Breast epithelium (tissue), 4 donors: ENCODE measurements at regions not wholly inside any gene's neighbourhood (a gene's known extent, or its start where the extent isn't known, plus 50 kb on each side); places are given as distances from the start of the nearest gene placed in this dataset.

Experiments used
- DNase-seq, 2 donors: peaks; one replicate each; pipeline ENCODE4 v3.0.0-alpha.2; 2019; ENCODE audit warnings: low spot score in 2 of 2
- H3K27ac ChIP-seq, 2 donors: fragments of 200-600 bp; sonication (generic) in 1 of 2; one replicate each; pipeline ENCODE4 v1.5.1; 2016 to 2019; ENCODE audit warnings: mild to moderate bottlenecking in 1 of 2
- H3K27me3 ChIP-seq, 2 donors: fragments of 200-600 bp; sonication (generic) in 1 of 2; one replicate each; pipeline versions ENCODE4 v1.5.1 to v1.6.0; 2017 to 2019; ENCODE audit warnings: control low read depth in 1 of 2, mild to moderate bottlenecking in 1 of 2
- H3K36me3 ChIP-seq: fragments of 200-600 bp; one replicate; pipeline ENCODE4 v1.5.1; 2019
- H3K4me1 ChIP-seq, 2 donors: fragments of 200-600 bp; sonication (generic); one replicate each; pipeline ENCODE4 v1.5.1; 2016 to 2019; ENCODE audit warnings: control low read depth in 1 of 2
- H3K4me3 ChIP-seq, 3 donors: fragments of 200-600 bp; sonication (generic); 1 replicate in 2 of 3; 2 replicates in 1 of 3; pipeline ENCODE4 v1.5.1; 2016 to 2019; ENCODE audit warnings: mild to moderate bottlenecking in 3 of 3, moderate library complexity in 2 of 3
- H3K9me3 ChIP-seq, 2 donors: fragments of 200-600 bp; sonication (generic) in 1 of 2; one replicate each; pipeline ENCODE4 v1.5.1; 2016 to 2019; ENCODE audit warnings: control low read depth in 1 of 2
- POLR2A ChIP-seq: fragments of 450-650 bp; IDR thresholded peaks from one replicate; pipeline ENCODE4 v1.6.1; 2016; ENCODE audit warnings: antibody characterized with exemption, mild to moderate bottlenecking, moderate library complexity
- POLR2AphosphoS5 ChIP-seq, 3 donors: sonication (generic); formaldehyde crosslinking; IDR thresholded peaks; one replicate each; pipeline ENCODE4 v1.6.1; 2017; ENCODE audit warnings: antibody characterized with exemption in 3 of 3
- intact Hi-C: fragments of 100-400 bp; cut with DNase I; formaldehyde crosslinking; loops from one replicate; pipeline ENCODE4 v1.15.1; 2023; ENCODE audit warnings: low total_unique reads
- TF ChIP-seq, protein P1 (sequence below), 3 donors: fragments of 450-650 bp; IDR thresholded peaks; one replicate each; pipeline ENCODE4 v1.5.1; 2016 to 2017; ENCODE audit warnings: antibody characterized with exemption in 3 of 3, mild to moderate bottlenecking in 3 of 3, moderate library complexity in 3 of 3

DNA sequence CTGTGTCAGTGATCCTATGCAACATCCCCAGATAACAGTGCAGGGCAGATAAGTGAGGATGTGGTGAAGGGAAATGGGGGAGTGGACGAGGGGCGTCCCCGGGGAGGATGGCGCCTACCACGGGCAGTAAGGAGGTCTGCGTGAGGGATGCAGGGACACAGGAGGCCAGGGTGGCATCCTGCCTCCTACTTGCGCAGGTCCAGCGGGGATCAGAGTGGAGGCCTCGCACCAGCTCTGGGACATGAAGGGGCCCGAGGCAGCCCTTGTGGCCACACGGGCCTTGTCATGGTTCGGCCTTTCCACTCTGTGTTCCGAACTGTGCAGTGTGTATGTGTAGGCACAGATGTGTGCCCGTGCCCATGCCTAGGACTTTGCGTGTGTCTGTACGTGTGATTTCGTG is 1227.5 kb downstream of the BRD1 start:
- intact Hi-C loops = no loop called here
- no peak for DNase-seq
- Histone ChIP-seq H3K4me1 (no peaks in the 10 kb centered on the region), H3K9me3 (peaks cover 0 to 8% of the 10 kb centered on the region in 2 donors), H3K27ac (no peak overlapping the region), H3K27me3 (no peaks in the 10 kb centered on the region), H3K4me3 (no peak overlapping the region), H3K36me3 (no peaks in the 10 kb centered on the region)
- TF ChIP-seq, protein P1, sequence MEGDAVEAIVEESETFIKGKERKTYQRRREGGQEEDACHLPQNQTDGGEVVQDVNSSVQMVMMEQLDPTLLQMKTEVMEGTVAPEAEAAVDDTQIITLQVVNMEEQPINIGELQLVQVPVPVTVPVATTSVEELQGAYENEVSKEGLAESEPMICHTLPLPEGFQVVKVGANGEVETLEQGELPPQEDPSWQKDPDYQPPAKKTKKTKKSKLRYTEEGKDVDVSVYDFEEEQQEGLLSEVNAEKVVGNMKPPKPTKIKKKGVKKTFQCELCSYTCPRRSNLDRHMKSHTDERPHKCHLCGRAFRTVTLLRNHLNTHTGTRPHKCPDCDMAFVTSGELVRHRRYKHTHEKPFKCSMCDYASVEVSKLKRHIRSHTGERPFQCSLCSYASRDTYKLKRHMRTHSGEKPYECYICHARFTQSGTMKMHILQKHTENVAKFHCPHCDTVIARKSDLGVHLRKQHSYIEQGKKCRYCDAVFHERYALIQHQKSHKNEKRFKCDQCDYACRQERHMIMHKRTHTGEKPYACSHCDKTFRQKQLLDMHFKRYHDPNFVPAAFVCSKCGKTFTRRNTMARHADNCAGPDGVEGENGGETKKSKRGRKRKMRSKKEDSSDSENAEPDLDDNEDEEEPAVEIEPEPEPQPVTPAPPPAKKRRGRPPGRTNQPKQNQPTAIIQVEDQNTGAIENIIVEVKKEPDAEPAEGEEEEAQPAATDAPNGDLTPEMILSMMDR (IDR thresholded peaks at IDR 0.05) = no peak
- TF ChIP-seq POLR2AphosphoS5 (IDR thresholded peaks at IDR 0.05) = no peak
- TF ChIP-seq POLR2A = no peak

DNA sequence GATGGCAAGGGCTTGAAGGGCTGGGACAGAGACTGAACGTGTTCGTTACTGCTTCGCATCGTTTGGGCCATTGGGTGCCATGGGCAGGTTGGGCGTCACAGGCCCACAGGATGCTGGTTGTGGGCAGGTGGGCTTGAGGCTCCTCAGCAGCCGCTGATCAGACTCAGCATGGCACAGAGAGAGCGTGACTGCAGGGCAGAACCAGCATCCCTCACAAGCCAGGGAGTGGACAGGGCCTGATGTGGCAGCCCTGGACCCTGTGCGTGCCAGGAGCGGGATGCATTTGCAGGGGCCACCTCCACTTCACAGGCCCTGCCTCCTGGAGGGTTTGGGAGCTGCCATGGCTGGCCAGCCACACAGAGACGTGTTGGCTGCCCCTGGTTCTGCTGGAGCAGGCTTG is 1228.3 kb downstream of the BRD1 start:
- Histone ChIP-seq H3K4me1 (no peaks in the 10 kb centered on the region), H3K27ac (no peak overlapping the region), H3K4me3 (no peak overlapping the region), H3K36me3 (no peaks in the 10 kb centered on the region), H3K27me3 (peaks cover 0 to 6% of the 10 kb centered on the region in 2 donors), H3K9me3 (peaks cover 0 to 8% of the 10 kb centered on the region in 2 donors)
- intact Hi-C loops = no loop called here
- DNase-seq = no peak
- no peak for TF ChIP-seq POLR2A
- TF ChIP-seq, protein P1 (IDR thresholded peaks at IDR 0.05) = no peak
- no peak for TF ChIP-seq POLR2AphosphoS5 (IDR thresholded peaks at IDR 0.05)

DNA sequence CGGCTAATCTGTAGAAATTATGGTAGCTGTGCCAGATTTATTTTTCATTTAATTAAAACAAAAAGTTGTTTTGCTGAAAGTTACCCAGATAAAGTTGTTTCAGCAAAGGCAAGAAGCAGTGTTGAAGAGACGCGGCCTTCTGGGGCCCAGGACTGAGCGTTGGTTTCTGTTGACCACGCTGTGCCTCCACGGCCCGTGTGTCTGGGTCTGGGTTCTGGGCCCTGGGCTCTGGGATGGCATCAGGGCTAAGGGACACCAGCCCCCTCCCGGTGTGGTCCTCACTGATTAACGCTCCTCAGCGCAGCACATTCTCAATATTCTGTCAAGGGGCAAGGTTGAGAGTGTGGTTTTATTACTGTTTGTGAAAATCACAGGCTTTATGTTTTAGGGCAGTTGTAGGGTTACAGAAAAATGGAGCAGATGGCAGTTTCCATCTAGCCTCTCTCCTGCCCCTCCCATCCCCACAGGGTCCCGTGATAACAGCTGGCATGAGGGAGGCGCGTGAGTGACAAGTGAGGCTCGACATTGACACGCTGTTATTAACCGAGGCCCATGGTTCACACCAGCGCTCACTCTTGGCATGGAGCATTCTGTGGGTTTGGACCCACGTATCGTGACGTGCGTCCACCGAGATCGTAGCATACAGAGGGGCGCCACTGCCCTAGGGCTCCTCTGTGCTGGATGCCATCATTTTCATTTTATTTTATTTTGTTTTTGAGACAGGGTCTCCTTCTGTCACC is 1231.4 kb downstream of the BRD1 start:
- DNase-seq = no peak
- Histone ChIP-seq H3K9me3 (peaks cover 0 to 8% of the 10 kb centered on the region in 2 donors), H3K36me3 (no peaks in the 10 kb centered on the region), H3K27ac (no peak overlapping the region), H3K27me3 (peaks cover 0 to 10% of the 10 kb centered on the region in 2 donors), H3K4me1 (no peaks in the 10 kb centered on the region), H3K4me3 (no peak overlapping the region)
- intact Hi-C loops = no loop called here
- TF ChIP-seq POLR2AphosphoS5 (IDR thresholded peaks at IDR 0.05) (no peak), POLR2A (no peak)
- TF ChIP-seq, protein P1 (IDR thresholded peaks at IDR 0.05) = no peak

DNA sequence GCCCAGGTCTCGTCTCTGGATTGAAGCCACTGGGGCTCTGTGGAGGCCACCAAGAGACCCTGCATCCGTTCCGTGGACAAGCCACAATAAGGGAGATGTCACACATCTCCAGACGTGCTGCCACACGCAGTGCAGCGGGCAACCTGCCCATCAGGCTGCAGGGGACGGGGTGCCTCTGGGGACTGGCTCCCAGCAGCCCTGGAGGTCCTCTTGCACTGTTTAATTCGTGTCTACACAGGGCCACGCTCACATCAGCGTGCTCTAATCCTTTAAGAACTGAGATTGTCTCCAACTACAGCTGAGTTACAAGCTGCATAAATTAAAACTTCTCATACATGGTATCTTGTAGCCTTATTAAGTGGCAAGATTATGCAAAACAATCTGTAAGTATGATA is 1232.2 kb downstream of the BRD1 start:
- Histone ChIP-seq H3K27me3 (peaks cover 0 to 10% of the 10 kb centered on the region in 2 donors), H3K9me3 (peaks cover 0 to 8% of the 10 kb centered on the region in 2 donors), H3K36me3 (no peaks in the 10 kb centered on the region), H3K4me1 (no peaks in the 10 kb centered on the region), H3K27ac (no peak overlapping the region), H3K4me3 (no peak overlapping the region)
- no peak for DNase-seq
- no peak for TF ChIP-seq POLR2AphosphoS5 (IDR thresholded peaks at IDR 0.05)
- TF ChIP-seq POLR2A = no peak
- TF ChIP-seq, protein P1 (IDR thresholded peaks at IDR 0.05) = no peak
- intact Hi-C loops = no loop called here

- no peak for TF ChIP-seq POLR2A
- TF ChIP-seq, protein P1 (IDR thresholded peaks at IDR 0.05) = no peak
- TF ChIP-seq POLR2AphosphoS5 (IDR thresholded peaks at IDR 0.05) = no peak
- peaks cover 0 to 10% of the 10 kb centered on the region in 2 donors for H3K27me3 ChIP-seq
- H3K9me3 ChIP-seq = peaks cover 0 to 8% of the 10 kb centered on the region in 2 donors
- H3K4me1 ChIP-seq = no peaks in the 10 kb centered on the region
- no peak overlapping the region for H3K4me3 ChIP-seq
- H3K36me3 ChIP-seq = no peaks in the 10 kb centered on the region
- no peak for DNase-seq
- no peak overlapping the region for H3K27ac ChIP-seq
- intact Hi-C loops = no loop called here
Observed at GRCh38 chr22:48594757-48595510, 1232.7 kb downstream of the BRD1 start.
